ENCODE measurements at regions not wholly inside any gene's neighbourhood (a gene's known extent, or its start where the extent isn't known, plus 50 kb on each side); places are given as distances from the start of the nearest gene placed in this dataset.

GRCh38 chr9:82153032-82153431 lies 164.5 kb downstream of the SPATA31D1 start:
- Histone ChIP-seq H3K27me3 (replicated peaks; ENCODE audit: insufficient read depth, low read depth, low read length, poor library complexity) (peaks cover 2% of the 10 kb centered on the region), H3K27ac (ENCODE audit: low read depth, low read length, poor library complexity, severe bottlenecking) (no peak overlapping the region), H3K36me3 (ENCODE audit: insufficient read depth, low read length, poor library complexity, severe bottlenecking) (no peaks in the 10 kb centered on the region), H3K4me3 (ENCODE audit: low read depth, low read length, poor library complexity, severe bottlenecking) (no peak overlapping the region), H3K4me1 (ENCODE audit: insufficient read depth, low read length, poor library complexity, severe bottlenecking) (no peaks in the 10 kb centered on the region), H3K9me3 (ENCODE audit: low read depth, low read length, poor library complexity, severe bottlenecking) (no peaks in the 10 kb centered on the region)
- TF ChIP-seq EZH2 (IDR thresholded peaks at IDR 0.05; ENCODE audit: borderline replicate concordance, low read depth, low read length, poor library complexity, severe bottlenecking) = no peak
- TF ChIP-seq, protein P1, sequence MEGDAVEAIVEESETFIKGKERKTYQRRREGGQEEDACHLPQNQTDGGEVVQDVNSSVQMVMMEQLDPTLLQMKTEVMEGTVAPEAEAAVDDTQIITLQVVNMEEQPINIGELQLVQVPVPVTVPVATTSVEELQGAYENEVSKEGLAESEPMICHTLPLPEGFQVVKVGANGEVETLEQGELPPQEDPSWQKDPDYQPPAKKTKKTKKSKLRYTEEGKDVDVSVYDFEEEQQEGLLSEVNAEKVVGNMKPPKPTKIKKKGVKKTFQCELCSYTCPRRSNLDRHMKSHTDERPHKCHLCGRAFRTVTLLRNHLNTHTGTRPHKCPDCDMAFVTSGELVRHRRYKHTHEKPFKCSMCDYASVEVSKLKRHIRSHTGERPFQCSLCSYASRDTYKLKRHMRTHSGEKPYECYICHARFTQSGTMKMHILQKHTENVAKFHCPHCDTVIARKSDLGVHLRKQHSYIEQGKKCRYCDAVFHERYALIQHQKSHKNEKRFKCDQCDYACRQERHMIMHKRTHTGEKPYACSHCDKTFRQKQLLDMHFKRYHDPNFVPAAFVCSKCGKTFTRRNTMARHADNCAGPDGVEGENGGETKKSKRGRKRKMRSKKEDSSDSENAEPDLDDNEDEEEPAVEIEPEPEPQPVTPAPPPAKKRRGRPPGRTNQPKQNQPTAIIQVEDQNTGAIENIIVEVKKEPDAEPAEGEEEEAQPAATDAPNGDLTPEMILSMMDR (conservative IDR thresholded peaks at IDR 0.05; ENCODE audit: low read depth, low read length) = no peak
- no peak for DNase-seq (ENCODE audit: low spot score)
- ChIA-PET POLR2A (ENCODE audit: low non-redundant PET) (no interaction called here), CTCF (no interaction called here)
- BruUV-seq (replicated peaks) = no TSS peak
- intact Hi-C loops (cut with micrococcal nuclease; ENCODE audit: unreplicated experiment) = no loop called here

- Histone ChIP-seq H3K27me3 (replicated peaks; ENCODE audit: insufficient read depth, low read depth, low read length, poor library complexity) (peaks cover 13% of the 10 kb centered on the region), H3K36me3 (ENCODE audit: insufficient read depth, low read length, poor library complexity, severe bottlenecking) (no peaks in the 10 kb centered on the region), H3K4me3 (ENCODE audit: low read depth, low read length, poor library complexity, severe bottlenecking) (no peak overlapping the region), H3K27ac (ENCODE audit: low read depth, low read length, poor library complexity, severe bottlenecking) (no peak overlapping the region), H3K9me3 (ENCODE audit: low read depth, low read length, poor library complexity, severe bottlenecking) (no peaks in the 10 kb centered on the region), H3K4me1 (ENCODE audit: insufficient read depth, low read length, poor library complexity, severe bottlenecking) (no peaks in the 10 kb centered on the region)
- CTCF ChIA-PET = no interaction called here
- POLR2A ChIA-PET (ENCODE audit: low non-redundant PET) = no interaction called here
- DNase-seq (ENCODE audit: low spot score) = no peak
- intact Hi-C loops (cut with micrococcal nuclease; ENCODE audit: unreplicated experiment) = no loop called here
- no TSS peak for BruUV-seq (replicated peaks)
- no peak for TF ChIP-seq EZH2 (IDR thresholded peaks at IDR 0.05; ENCODE audit: borderline replicate concordance, low read depth, low read length, poor library complexity, severe bottlenecking)
- TF ChIP-seq, protein P1 (conservative IDR thresholded peaks at IDR 0.05; ENCODE audit: low read depth, low read length) = no peak
These were observed 166.0 kb downstream of the SPATA31D1 start for GRCh38 chr9:82154573-82154972.

DNA sequence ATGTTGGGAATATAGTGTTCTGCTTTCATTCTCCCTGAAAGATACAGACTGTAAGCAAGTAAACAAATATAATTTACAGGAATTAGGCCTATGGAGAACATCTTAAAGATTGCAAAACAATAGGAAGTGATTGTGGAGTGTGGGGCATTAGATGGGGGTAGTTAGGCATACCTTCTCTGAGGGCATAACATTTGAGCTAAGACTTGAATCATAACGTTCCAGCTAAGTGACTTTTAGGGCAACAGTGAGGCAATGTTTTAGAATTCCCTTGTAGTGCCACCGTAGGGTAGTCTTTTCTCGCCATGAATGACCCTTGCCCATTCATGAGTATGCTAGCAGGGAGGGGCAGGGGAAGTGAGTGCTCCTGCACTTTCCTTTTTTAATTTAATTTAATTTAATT lies 173.3 kb downstream of the SPATA31D1 start:
- BruUV-seq (replicated peaks) = no TSS peak
- peaks cover 13% of the 10 kb centered on the region for H3K27me3 ChIP-seq (replicated peaks; ENCODE audit: insufficient read depth, low read depth, low read length, poor library complexity)
- H3K27ac ChIP-seq (ENCODE audit: low read depth, low read length, poor library complexity, severe bottlenecking) = no peak overlapping the region
- H3K9me3 ChIP-seq (ENCODE audit: low read depth, low read length, poor library complexity, severe bottlenecking) = no peaks in the 10 kb centered on the region
- intact Hi-C loops (cut with micrococcal nuclease; ENCODE audit: unreplicated experiment) = no loop called here
- no peak for DNase-seq (ENCODE audit: low spot score)
- CTCF ChIA-PET = no interaction called here
- POLR2A ChIA-PET (ENCODE audit: low non-redundant PET) = no interaction called here
- H3K36me3 ChIP-seq (ENCODE audit: insufficient read depth, low read length, poor library complexity, severe bottlenecking) = no peaks in the 10 kb centered on the region
- TF ChIP-seq, protein P1 (conservative IDR thresholded peaks at IDR 0.05; ENCODE audit: low read depth, low read length) = no peak
- no peak for TF ChIP-seq EZH2 (IDR thresholded peaks at IDR 0.05; ENCODE audit: borderline replicate concordance, low read depth, low read length, poor library complexity, severe bottlenecking)
- no peak overlapping the region for H3K4me3 ChIP-seq (ENCODE audit: low read depth, low read length, poor library complexity, severe bottlenecking)
- no peaks in the 10 kb centered on the region for H3K4me1 ChIP-seq (ENCODE audit: insufficient read depth, low read length, poor library complexity, severe bottlenecking)

Data from A673 (cell line).